Gastroesophageal sphincter (tissue), 3 donors: ENCODE measurements at regions not wholly inside any gene's neighbourhood (a gene's known extent, or its start where the extent isn't known, plus 50 kb on each side); places are given as distances from the start of the nearest gene placed in this dataset.

Experiments used
- CTCF ChIP-seq, 4 experiments: fragments of 200-600 bp in 2 of 4; fragments of 450-650 bp in 2 of 4; sonication (generic) in 1 of 4; IDR thresholded peaks; one replicate each; pipeline ENCODE4 v1.5.1; 2017 to 2019; ENCODE audit warnings: antibody characterized with exemption in 4 of 4, mild to moderate bottlenecking in 2 of 4, moderate library complexity in 2 of 4
- EP300 ChIP-seq: sonication (generic); formaldehyde crosslinking; IDR thresholded peaks from one replicate; pipeline ENCODE4 v1.6.1; 2017; ENCODE audit warnings: antibody characterized with exemption, mild to moderate bottlenecking
- POLR2A ChIP-seq, 2 donors: fragments of 450-650 bp; IDR thresholded peaks; one replicate each; pipeline ENCODE4 v1.6.1; 2017; ENCODE audit warnings: antibody characterized with exemption in 2 of 2, mild to moderate bottlenecking in 2 of 2, moderate library complexity in 1 of 2
- POLR2AphosphoS5 ChIP-seq: sonication (generic); formaldehyde crosslinking; IDR thresholded peaks from one replicate; pipeline ENCODE4 v1.6.1; 2017; ENCODE audit warnings: antibody characterized with exemption

DNA sequence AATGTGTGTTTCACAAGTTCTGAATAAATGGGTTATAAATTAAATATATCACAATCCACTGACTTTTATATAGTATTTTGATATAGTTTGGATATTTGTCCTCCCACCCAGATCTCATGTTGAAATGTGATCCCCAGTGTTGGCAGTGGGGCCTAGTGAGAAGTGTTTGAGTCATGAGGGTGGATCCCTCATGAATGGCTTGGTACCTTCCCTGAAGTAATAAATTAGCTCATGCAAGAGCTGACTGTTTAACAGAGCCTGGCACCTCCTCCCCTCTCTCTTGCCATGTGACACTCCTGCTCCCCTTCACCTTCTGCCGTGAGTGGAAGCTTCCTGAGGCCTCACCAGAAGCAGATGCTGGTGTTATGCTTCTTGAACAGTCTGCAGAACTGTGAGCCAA, 127.9 kb upstream of the PALM2AKAP2 start:
- no peak for TF ChIP-seq POLR2A (IDR thresholded peaks at IDR 0.05)
- TF ChIP-seq CTCF (IDR thresholded peaks at IDR 0.05): no peak
- TF ChIP-seq EP300: no peak
- TF ChIP-seq POLR2AphosphoS5: no peak
